ENCODE measurements at regions not wholly inside any gene's neighbourhood (a gene's known extent, or its start where the extent isn't known, plus 50 kb on each side); places are given as distances from the start of the nearest gene placed in this dataset.

DNA sequence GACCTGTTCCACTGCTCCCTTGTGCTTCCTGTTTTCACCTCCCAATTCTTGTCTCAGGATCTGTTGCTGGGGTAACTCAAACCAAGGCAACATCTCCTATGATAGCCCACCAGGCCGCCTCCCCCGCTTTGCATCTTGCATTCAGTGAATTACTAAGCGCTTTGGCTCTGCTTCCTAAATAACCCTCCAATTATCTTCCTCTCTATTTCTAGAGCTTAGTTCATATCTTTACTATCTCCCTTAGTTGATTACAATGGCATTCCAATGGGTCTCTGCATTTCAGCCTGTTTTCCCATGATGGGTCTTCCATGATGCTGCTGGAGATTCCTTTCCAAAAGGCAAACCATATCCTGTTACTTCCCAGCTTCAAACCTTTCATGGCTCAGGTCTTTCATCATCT lies 117.2 kb upstream of the FERMT1 start:
- Mint-ChIP-seq H3K27ac (ENCODE audit: unreplicated experiment) (no peak overlapping the region), H3K27me3 (ENCODE audit: unreplicated experiment) (no peaks in the 10 kb centered on the region), H3K9me3 (ENCODE audit: unreplicated experiment) (no peaks in the 10 kb centered on the region), H3K36me3 (ENCODE audit: unreplicated experiment) (no peaks in the 10 kb centered on the region), H3K4me3 (ENCODE audit: unreplicated experiment) (no peak overlapping the region), H3K4me1 (ENCODE audit: unreplicated experiment) (no peaks in the 10 kb centered on the region)
- DNase-seq (ENCODE audit: extremely low spot score, unreplicated experiment) = no peak
- TF ChIP-seq, protein P1, sequence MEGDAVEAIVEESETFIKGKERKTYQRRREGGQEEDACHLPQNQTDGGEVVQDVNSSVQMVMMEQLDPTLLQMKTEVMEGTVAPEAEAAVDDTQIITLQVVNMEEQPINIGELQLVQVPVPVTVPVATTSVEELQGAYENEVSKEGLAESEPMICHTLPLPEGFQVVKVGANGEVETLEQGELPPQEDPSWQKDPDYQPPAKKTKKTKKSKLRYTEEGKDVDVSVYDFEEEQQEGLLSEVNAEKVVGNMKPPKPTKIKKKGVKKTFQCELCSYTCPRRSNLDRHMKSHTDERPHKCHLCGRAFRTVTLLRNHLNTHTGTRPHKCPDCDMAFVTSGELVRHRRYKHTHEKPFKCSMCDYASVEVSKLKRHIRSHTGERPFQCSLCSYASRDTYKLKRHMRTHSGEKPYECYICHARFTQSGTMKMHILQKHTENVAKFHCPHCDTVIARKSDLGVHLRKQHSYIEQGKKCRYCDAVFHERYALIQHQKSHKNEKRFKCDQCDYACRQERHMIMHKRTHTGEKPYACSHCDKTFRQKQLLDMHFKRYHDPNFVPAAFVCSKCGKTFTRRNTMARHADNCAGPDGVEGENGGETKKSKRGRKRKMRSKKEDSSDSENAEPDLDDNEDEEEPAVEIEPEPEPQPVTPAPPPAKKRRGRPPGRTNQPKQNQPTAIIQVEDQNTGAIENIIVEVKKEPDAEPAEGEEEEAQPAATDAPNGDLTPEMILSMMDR (IDR thresholded peaks at IDR 0.05) = no peak

- DNase-seq (ENCODE audit: extremely low spot score, unreplicated experiment) = no peak
- TF ChIP-seq, protein P1 (IDR thresholded peaks at IDR 0.05) = no peak
- Mint-ChIP-seq H3K36me3 (ENCODE audit: unreplicated experiment) (no peaks in the 10 kb centered on the region), H3K27me3 (ENCODE audit: unreplicated experiment) (no peaks in the 10 kb centered on the region), H3K4me3 (ENCODE audit: unreplicated experiment) (no peak overlapping the region), H3K27ac (ENCODE audit: unreplicated experiment) (no peak overlapping the region), H3K4me1 (ENCODE audit: unreplicated experiment) (no peaks in the 10 kb centered on the region), H3K9me3 (ENCODE audit: unreplicated experiment) (peaks cover 1% of the 10 kb centered on the region)
These were observed 115.6 kb upstream of the FERMT1 start for GRCh38 chr20:6238421-6238820.

- Mint-ChIP-seq H3K4me1 (ENCODE audit: unreplicated experiment) (no peaks in the 10 kb centered on the region), H3K27ac (ENCODE audit: unreplicated experiment) (no peak overlapping the region), H3K36me3 (ENCODE audit: unreplicated experiment) (no peaks in the 10 kb centered on the region), H3K27me3 (ENCODE audit: unreplicated experiment) (no peaks in the 10 kb centered on the region), H3K4me3 (ENCODE audit: unreplicated experiment) (no peak overlapping the region), H3K9me3 (ENCODE audit: unreplicated experiment) (peaks cover 4% of the 10 kb centered on the region)
- DNase-seq (ENCODE audit: extremely low spot score, unreplicated experiment) = no peak
- TF ChIP-seq, protein P1 (IDR thresholded peaks at IDR 0.05) = no peak
These were observed 112.7 kb upstream of the FERMT1 start for GRCh38 chr20:6235510-6235909.

DNA sequence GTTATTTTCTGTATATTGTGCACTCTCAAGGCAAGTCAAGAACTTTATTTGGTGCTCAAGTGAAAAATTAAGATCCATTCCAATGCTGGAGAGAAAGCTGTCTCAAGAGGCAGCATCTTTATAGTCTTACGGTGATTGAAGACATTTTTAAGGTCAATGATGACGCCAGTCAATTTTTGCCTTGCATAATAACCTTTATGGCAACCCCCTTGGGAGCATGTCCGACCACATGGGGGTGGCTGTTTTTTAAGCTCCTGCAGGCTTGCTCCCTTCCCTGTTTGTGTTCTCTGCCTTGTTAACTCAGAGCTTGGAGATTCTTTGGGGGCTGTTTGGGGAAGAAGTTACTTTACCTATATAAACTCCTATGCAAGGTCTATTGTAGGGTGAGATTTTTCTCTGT lies 109.6 kb upstream of the FERMT1 start:
- no peaks in the 10 kb centered on the region for H3K4me1 Mint-ChIP-seq (ENCODE audit: unreplicated experiment)
- TF ChIP-seq, protein P1 (IDR thresholded peaks at IDR 0.05) = no peak
- H3K27me3 Mint-ChIP-seq (ENCODE audit: unreplicated experiment) = no peaks in the 10 kb centered on the region
- no peak overlapping the region for H3K27ac Mint-ChIP-seq (ENCODE audit: unreplicated experiment)
- no peak for DNase-seq (ENCODE audit: extremely low spot score, unreplicated experiment)
- H3K36me3 Mint-ChIP-seq (ENCODE audit: unreplicated experiment) = no peaks in the 10 kb centered on the region
- no peak overlapping the region for H3K4me3 Mint-ChIP-seq (ENCODE audit: unreplicated experiment)
- peaks cover 4% of the 10 kb centered on the region for H3K9me3 Mint-ChIP-seq (ENCODE audit: unreplicated experiment)

DNA sequence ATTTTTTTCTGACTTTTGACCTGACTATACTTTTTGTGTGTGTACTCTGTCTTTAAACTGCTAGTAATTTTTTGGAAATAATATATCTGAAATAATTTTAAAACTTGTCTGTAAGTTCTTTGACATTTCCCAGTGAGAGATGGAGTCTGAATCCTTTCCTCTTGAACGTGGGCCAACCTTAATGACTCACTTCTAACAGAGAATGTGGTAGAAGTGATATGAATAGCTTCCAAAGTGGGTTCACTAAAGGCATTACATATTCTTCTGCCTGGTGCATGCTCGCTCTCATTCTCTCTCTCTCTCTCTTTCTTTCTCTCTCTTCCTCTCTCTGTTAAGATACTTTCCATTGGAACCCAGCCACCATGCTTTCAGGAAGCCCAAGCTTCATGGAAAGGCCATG lies 108.7 kb upstream of the FERMT1 start:
- no peak for DNase-seq (ENCODE audit: extremely low spot score, unreplicated experiment)
- Mint-ChIP-seq H3K27ac (ENCODE audit: unreplicated experiment) (no peak overlapping the region), H3K4me1 (ENCODE audit: unreplicated experiment) (no peaks in the 10 kb centered on the region), H3K36me3 (ENCODE audit: unreplicated experiment) (no peaks in the 10 kb centered on the region), H3K4me3 (ENCODE audit: unreplicated experiment) (no peak overlapping the region), H3K27me3 (ENCODE audit: unreplicated experiment) (no peaks in the 10 kb centered on the region), H3K9me3 (ENCODE audit: unreplicated experiment) (peaks cover 4% of the 10 kb centered on the region)
- TF ChIP-seq, protein P1 (IDR thresholded peaks at IDR 0.05) = no peak
